Central memory CD8-positive, alpha-beta T cell (primary cell): ENCODE measurements at regions not wholly inside any gene's neighbourhood (a gene's known extent, or its start where the extent isn't known, plus 50 kb on each side); places are given as distances from the start of the nearest gene placed in this dataset.
"Not testable (repeated sequence)": the region's sequence is repeated elsewhere in the genome, so short reads cannot be mapped to it uniquely, and the experiment has no call there.

Experiments used
- ATAC-seq: fragments of 150-1000 bp; cut with Tn5 transposase; replicated peaks from 2 replicates; pipeline ENCODE4 v1.10.0; 2022; ENCODE audit warnings: mild to moderate bottlenecking, moderate FRiP score, moderate number of reproducible peaks; ENCODE audit not compliant: poor library complexity, severe bottlenecking; ENCODE audit errors: extremely low read depth
- DNase-seq, 2 donors: peaks; one replicate each; pipeline ENCODE4 v3.0.0; 2021; ENCODE audit warnings: low spot score in 2 of 2
- H3K27ac Mint-ChIP-seq: one replicate; pipeline ENCODE4 v1.8.0; 2022; ENCODE audit warnings: low read depth, mild to moderate bottlenecking, moderate library complexity, mixed read lengths
- H3K27me3 Mint-ChIP-seq: one replicate; pipeline ENCODE4 v1.8.0; 2022; ENCODE audit warnings: mixed read lengths
- H3K36me3 Mint-ChIP-seq: one replicate; pipeline ENCODE4 v1.8.0; 2022; ENCODE audit warnings: mild to moderate bottlenecking, moderate library complexity, mixed read lengths; ENCODE audit not compliant: insufficient read depth
- H3K4me1 Mint-ChIP-seq: one replicate; pipeline ENCODE4 v1.8.0; 2022; ENCODE audit warnings: mixed read lengths
- H3K4me3 Mint-ChIP-seq: one replicate; pipeline ENCODE4 v1.8.0; 2022; ENCODE audit warnings: mild to moderate bottlenecking, moderate library complexity, mixed read lengths
- H3K9me3 Mint-ChIP-seq: one replicate; pipeline ENCODE4 v1.8.0; 2022; ENCODE audit warnings: mixed read lengths

DNA sequence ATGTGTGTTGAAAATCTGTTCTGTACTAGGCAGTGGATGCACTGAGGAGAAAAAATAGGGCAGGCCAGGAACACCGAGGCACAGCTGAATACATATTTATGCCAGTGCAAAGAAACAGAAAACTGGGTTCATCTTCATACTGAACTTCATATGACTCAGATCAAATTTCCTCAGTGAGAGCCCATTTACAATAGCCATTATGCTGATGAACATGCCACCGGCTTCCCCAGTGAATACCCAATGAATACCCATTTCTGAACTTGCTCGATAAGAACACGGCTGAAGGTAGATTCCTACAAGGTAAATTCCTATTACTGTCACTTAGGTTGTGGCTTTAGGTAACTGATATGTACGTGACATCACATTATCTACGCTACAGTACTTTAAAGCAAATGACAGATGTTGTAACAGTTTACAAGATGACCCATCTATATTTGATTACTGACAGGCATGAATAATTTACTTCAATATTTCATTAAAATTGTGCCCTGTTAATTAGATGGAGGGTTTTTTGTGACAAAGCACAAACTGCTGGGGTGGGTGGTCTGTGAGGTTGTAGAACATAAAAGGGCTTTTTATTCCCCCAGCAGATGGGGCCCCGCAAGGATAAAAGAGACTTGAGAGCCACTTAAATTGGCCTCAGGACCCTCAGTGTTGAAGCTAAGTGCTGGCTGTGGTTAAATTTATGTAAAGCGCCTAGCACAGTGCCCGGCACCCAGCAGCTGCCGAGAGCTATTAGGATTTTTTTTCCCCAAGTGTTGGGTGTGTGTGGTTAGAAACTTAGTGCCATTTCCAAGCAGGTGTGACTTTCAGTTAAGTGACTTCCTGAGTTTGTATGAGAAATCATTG is 264.5 kb downstream of the CD83 start:
- H3K27me3 Mint-ChIP-seq: peaks cover 23% of the 10 kb centered on the region
- H3K36me3 Mint-ChIP-seq: peaks cover 6% of the 10 kb centered on the region
- ATAC-seq (no peak), DNase-seq (no peak)
- H3K9me3 Mint-ChIP-seq: no peaks in the 10 kb centered on the region
- no peak overlapping the region for H3K4me3 Mint-ChIP-seq
- peaks cover 6% of the 10 kb centered on the region for H3K4me1 Mint-ChIP-seq
- no peak overlapping the region for H3K27ac Mint-ChIP-seq

DNA sequence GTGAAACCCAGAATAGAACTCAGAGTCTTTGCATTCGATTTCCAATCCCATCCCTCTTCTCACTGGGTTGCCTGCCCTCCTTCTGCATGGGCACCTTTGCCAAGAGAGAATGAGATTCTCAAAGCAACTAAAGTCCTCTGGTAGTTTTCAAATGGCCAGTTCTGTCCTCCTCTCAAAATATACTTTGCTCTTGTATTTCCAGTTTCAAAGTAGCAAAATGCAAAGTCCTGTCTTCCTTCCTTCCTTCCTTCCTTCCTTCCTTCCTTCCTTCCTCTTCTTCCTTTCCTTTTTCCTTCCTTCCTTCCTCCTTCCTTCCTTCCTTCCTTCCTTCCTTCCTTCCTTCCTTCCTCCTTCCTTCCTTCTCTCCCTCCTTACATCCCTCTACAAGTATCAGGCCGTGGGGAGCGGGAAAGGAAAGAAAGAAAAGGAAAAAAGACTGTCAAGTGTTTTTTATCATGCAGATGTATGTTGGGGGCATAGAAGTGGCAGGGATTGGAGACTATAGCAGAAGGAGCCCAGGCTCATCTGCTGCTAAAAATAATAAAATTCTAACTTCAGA is 265.2 kb downstream of the CD83 start:
- no peaks in the 10 kb centered on the region for H3K9me3 Mint-ChIP-seq
- no peak for DNase-seq
- ATAC-seq: no peak
- H3K27me3 Mint-ChIP-seq: peaks cover 21% of the 10 kb centered on the region
- H3K4me1 Mint-ChIP-seq: peaks cover 6% of the 10 kb centered on the region
- no peak overlapping the region for H3K27ac Mint-ChIP-seq
- H3K4me3 Mint-ChIP-seq: no peak overlapping the region
- H3K36me3 Mint-ChIP-seq: peaks cover 6% of the 10 kb centered on the region

DNA sequence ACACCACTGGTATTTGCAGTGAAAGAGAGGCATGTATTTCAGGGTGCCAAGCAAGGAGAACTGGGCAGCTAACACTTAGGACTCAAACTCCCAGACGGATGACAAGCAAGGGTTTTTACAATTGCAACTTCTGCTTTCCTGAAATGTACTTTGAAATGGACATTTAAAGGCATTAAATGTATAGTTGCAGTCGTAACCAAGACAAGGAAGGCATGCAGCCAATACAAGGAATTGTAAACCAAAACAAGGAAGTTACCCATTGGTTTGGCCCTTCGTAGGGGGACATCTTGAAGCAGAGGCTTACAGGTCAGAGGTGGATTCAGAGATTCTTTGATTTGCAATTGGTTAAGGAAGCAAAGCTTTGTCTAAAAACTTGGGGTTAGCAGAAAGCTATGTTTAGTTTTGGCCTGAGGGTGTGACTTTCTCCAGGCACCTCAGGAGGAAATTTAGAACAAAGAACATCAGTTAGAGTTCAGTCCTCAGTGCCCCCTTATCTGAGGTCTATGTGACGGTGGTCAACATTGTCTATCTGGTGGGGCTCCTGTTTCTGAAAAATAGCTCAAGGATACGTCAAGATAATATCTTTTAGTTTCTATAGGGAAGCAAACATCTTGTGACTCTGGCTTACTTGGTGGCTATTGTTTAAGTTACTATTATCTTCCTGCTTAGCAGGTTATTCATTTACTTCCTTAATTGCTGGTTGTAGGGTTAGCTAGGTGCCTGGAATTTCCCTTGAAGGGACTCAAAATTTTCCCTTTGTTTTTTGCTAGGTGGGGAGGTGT is 266.0 kb downstream of the CD83 start:
- Mint-ChIP-seq H3K36me3 (peaks cover 6% of the 10 kb centered on the region), H3K4me3 (no peak overlapping the region), H3K27me3 (peaks cover 21% of the 10 kb centered on the region), H3K4me1 (peaks cover 6% of the 10 kb centered on the region), H3K9me3 (no peaks in the 10 kb centered on the region), H3K27ac (no peak overlapping the region)
- ATAC-seq: no peak
- DNase-seq: no peak

DNA sequence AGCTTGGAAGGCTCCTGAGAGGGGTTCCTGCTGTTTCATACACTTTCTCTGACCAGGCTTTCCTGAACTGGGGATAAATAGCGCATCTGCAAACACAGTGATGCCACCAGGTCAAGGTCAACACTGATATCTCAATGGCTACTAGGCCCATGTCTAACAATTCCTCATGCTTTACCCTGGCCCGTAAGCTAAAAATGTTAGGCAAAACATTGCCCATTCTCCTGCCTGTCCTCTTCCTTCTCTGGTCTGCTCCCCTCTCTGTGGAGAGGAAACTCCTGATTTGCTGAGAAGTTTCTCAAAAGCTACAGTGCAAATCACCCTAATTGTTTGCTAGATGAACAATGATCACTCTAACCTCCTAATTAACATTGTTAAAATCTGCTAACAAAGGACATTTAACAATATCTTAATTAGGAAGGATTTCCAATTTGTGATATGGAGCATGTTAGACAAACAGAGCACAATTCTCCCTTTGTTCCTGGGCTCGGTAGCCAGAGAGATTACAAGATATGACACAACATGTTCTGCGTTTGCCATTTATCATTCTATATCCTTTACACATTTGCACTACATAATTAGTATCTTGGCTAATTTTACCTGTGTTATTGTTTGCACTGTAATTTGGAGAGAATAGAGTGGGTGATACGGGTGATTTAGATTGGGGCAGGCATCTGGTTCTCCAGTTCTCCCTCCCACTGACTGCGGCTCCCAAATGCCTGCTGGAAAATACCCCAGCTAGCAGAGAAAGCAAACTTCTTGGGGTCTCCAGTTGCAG is 266.8 kb downstream of the CD83 start:
- Mint-ChIP-seq H3K36me3 (peaks cover 6% of the 10 kb centered on the region), H3K9me3 (no peaks in the 10 kb centered on the region), H3K27ac (no peak overlapping the region), H3K4me3 (no peak overlapping the region), H3K4me1 (peaks cover 6% of the 10 kb centered on the region), H3K27me3 (peaks cover 21% of the 10 kb centered on the region)
- ATAC-seq (no peak), DNase-seq (no peak)

DNA sequence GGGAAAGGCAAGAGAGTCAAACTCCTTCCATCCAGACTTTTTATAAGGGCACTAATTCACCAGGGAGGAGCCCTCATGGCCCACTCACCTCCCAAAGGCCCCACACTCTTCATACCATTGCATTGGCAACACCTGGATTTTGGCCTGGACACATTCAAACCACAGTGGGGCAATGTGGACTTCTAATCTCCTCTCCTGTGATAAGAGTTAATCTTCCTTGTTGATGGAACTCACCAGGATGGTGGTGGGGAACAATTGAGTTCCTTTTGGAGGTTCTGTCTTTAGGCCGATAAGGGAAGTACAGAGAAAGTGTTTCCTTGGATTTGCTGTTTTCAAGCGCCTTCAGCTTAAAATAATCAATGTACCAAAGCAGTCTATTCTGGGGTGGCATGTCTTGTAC is 268.7 kb downstream of the CD83 start:
- Mint-ChIP-seq H3K36me3 (peaks cover 2% of the 10 kb centered on the region), H3K4me3 (no peak overlapping the region), H3K27me3 (peaks cover 4% of the 10 kb centered on the region), H3K9me3 (no peaks in the 10 kb centered on the region), H3K4me1 (peaks cover 6% of the 10 kb centered on the region), H3K27ac (no peak overlapping the region)
- no peak for DNase-seq
- ATAC-seq: no peak

DNA sequence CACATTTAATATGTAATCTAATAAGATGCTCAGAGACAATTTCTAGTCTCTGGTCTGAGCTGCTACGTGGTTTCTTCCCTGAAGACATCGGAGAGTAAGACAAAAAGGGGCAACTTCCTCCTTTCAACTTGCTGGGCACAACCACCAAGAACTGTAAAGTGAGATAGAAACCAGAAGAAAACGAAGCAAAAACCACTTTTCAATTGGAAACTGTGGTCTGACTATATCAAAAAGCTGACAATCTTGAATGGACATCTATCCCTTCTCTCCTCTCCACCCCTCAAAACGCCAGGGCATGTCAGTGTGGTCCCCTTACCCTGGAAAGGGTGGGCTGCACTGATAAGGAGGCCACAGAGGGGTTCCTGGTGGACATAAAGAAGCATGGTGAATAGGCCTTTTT is 269.1 kb downstream of the CD83 start:
- no peaks in the 10 kb centered on the region for H3K27me3 Mint-ChIP-seq
- no peaks in the 10 kb centered on the region for H3K9me3 Mint-ChIP-seq
- no peak overlapping the region for H3K27ac Mint-ChIP-seq
- no peak for ATAC-seq
- H3K4me1 Mint-ChIP-seq: peaks cover 6% of the 10 kb centered on the region
- peaks cover 2% of the 10 kb centered on the region for H3K36me3 Mint-ChIP-seq
- no peak for DNase-seq
- no peak overlapping the region for H3K4me3 Mint-ChIP-seq

DNA sequence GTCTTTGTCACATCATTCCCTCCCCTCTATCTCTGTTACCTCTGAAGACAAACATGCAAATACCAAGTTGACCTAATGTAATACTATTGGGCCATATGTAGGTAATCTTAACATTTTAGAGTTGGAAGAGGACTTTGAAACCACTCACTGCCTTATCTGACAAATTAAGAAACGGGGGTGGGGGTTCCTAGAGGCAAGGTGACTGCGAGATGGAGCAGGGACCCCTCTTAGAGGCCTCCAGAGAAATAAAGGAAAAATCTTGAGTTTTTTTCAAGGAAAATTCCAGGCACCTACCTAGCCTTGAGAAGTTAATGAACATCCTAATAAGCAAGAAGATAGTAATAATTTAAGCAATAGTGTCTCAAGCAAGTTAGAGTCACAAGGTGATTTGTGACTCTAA is 270.8 kb downstream of the CD83 start:
- H3K27ac Mint-ChIP-seq: no peak overlapping the region
- peaks cover 2% of the 10 kb centered on the region for H3K36me3 Mint-ChIP-seq
- H3K9me3 Mint-ChIP-seq: no peaks in the 10 kb centered on the region
- no peaks in the 10 kb centered on the region for H3K4me1 Mint-ChIP-seq
- H3K4me3 Mint-ChIP-seq: no peak overlapping the region
- DNase-seq (no peak), ATAC-seq (no peak)
- no peaks in the 10 kb centered on the region for H3K27me3 Mint-ChIP-seq

DNA sequence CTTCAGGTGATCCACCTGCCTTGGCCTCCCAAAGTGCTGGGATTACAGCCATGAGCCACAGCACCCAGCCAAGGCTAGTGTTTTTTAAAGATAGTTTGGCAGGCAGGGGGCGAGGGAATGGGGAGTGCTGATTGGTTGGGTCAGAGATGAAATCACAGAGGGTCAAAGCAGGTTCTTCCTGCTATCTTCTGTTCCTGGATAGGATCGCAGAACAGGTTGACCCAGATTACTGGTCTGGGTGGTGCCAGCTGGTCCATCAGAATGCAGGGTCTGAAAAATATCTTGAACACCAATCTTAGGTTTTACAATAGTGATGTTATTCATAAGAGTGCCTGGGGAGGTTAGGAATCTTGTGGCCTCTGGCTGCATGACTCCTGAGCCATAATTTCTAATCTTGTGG is 272.2 kb downstream of the CD83 start:
- not testable (repeated sequence) for H3K36me3 Mint-ChIP-seq, H3K27me3 Mint-ChIP-seq, H3K9me3 Mint-ChIP-seq, H3K4me3 Mint-ChIP-seq, H3K27ac Mint-ChIP-seq, ATAC-seq, H3K4me1 Mint-ChIP-seq, DNase-seq

DNA sequence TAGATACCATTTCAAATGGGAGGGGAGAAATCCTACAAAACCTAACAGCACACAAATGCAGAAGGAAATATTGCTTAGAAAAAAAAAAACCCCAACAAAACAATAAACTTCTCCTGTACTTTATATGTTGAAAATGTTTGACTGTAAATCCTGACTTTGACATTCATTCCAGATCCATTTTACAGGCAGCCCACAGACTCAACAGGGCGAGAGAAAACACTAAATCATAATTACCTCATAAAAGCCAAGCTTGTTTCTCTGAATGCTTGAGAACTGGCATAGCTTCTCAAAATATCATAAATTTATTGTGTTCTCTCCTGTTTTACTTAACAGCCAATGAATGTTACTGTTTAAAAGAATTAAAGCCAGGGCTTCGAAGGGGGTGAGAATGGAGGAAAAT is 273.2 kb downstream of the CD83 start:
- H3K9me3 Mint-ChIP-seq: no peaks in the 10 kb centered on the region
- H3K4me1 Mint-ChIP-seq: no peaks in the 10 kb centered on the region
- H3K27ac Mint-ChIP-seq: no peak overlapping the region
- no peaks in the 10 kb centered on the region for H3K27me3 Mint-ChIP-seq
- no peak overlapping the region for H3K4me3 Mint-ChIP-seq
- DNase-seq: no peak
- H3K36me3 Mint-ChIP-seq: peaks cover under 1% of the 10 kb centered on the region
- no peak for ATAC-seq

DNA sequence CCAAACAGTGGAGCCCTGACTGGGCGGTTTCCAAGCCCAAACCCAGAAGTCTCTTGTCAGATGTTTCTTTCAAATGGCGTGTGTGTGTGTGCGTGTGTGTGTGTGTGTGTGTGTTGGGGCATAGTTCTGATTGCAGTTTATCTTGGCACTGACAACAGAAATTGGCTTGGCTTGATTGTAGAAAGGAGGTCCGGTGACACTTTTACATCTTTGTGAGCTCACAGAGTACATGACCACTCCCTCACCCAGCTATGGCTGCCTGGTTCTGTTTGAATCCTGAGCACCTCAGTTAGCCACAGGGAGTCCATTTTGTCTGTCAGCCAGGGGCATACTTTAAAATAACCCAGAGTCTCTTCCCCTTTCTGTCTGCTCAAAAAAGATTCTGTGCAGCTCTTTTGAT is 276.3 kb downstream of the CD83 start:
- Mint-ChIP-seq H3K36me3 (no peaks in the 10 kb centered on the region), H3K9me3 (no peaks in the 10 kb centered on the region), H3K4me1 (no peaks in the 10 kb centered on the region), H3K27ac (no peak overlapping the region), H3K27me3 (peaks cover 15% of the 10 kb centered on the region), H3K4me3 (no peak overlapping the region)
- DNase-seq (no peak), ATAC-seq (no peak)

DNA sequence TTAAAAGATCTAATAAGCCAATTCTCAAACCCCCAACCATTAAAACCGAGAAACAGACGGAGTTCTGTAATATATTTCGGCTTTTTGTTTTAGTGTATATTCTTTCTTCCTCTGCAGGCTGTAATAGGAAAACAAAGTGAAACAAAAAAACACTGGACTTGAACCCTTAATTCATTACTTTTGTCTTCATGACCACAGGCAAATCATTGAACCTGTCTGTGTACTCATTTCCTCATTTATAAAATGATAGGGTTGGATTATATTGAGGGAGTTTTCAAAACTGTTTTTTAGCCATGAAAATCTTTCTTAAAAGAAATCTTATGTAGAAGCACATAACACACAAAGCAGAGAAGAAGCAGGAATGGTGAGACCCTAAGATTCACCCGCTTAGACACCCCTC is 278.8 kb downstream of the CD83 start:
- no peak for DNase-seq
- H3K4me3 Mint-ChIP-seq: no peak overlapping the region
- no peak for ATAC-seq
- H3K36me3 Mint-ChIP-seq: no peaks in the 10 kb centered on the region
- H3K27ac Mint-ChIP-seq: no peak overlapping the region
- no peaks in the 10 kb centered on the region for H3K4me1 Mint-ChIP-seq
- H3K9me3 Mint-ChIP-seq: no peaks in the 10 kb centered on the region
- H3K27me3 Mint-ChIP-seq: peaks cover 27% of the 10 kb centered on the region

DNA sequence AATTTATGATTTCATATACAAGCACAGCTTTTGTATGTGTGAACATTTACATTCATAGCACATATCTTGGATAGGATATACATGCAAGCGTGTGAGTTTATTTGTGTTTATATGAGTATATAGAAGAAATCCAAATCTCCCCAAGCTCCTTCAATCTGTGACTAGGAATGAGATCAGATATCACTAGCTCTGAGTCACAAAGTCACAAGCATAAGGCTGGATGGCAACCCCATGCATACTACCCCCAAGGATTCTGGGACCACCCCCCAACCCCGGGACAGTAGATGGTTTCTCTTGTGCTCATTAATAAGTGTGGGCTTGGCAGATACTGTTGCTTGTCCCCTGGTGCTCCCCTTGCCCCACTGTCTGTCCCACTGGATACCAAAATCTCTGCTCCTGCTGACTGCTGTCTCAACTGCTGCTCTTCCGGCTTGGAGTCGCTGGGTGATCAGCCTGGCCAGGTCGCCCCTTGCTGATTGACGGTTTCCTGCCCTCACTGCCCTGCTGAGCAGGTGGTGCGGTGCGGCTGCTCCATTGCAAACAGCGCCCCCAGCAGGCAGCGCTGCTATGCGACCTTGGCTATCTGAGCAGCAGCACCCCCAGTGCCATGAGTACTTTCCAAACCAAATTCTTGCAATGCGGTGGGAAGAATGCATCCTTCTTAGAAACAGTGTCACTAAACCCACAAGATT is 279.4 kb downstream of the CD83 start:
- no peaks in the 10 kb centered on the region for H3K9me3 Mint-ChIP-seq
- H3K4me3 Mint-ChIP-seq: no peak overlapping the region
- H3K4me1 Mint-ChIP-seq: no peaks in the 10 kb centered on the region
- H3K36me3 Mint-ChIP-seq: no peaks in the 10 kb centered on the region
- DNase-seq (no peak), ATAC-seq (no peak)
- H3K27me3 Mint-ChIP-seq: peaks cover 27% of the 10 kb centered on the region
- no peak overlapping the region for H3K27ac Mint-ChIP-seq
